Endothelial cell of umbilical vein (primary cell): ENCODE measurements at regions not wholly inside any gene's neighbourhood (a gene's known extent, or its start where the extent isn't known, plus 50 kb on each side); places are given as distances from the start of the nearest gene placed in this dataset.

Source experiments
- BruUV-seq: library from RNA; stranded (reverse); fragments of 400-500 nt; replicated peaks from 2 replicates; lab custom pipeline; 2021; lab: Mats Ljungman, UMichigan
- CTCF ChIA-PET: fragments of 300-600, 350-600 bp; sonication (Branson Sonifier 250); formaldehyde crosslinking; loops from one replicate; lab custom pipeline; 2021; ENCODE audit warnings: antibody characterized with exemption, inconsistent platforms; lab: Charles Lee
- POLR2A ChIA-PET: fragments of 300-600, 350-600 bp; sonication (Branson Sonifier 250); formaldehyde crosslinking; loops from one replicate; lab custom pipeline; 2021; ENCODE audit warnings: antibody characterized with exemption, inconsistent platforms; lab: Charles Lee
- DNase-seq: peaks from one replicate; pipeline ENCODE4 v3.0.0-alpha.2; 2011; ENCODE audit warnings: low read depth, low spot score
- FAIRE-seq: peaks from 2 replicates; lab custom pipeline; 2011; peaks lifted over from hg19 to GRCh38; lab: Jason Lieb, UNC
- H2AFZ ChIP-seq: 2 replicates; pipeline ENCODE4 v1.6.0; 2012; ENCODE audit warnings: low read depth, low read length, control low read depth, inconsistent platforms
- H3K27ac ChIP-seq: 2 replicates; pipeline ENCODE4 v1.5.1; 2011; ENCODE audit warnings: low read depth, mild to moderate bottlenecking, control low read depth, low read length, moderate library complexity; ENCODE audit not compliant: insufficient read depth
- H3K27me3 ChIP-seq, 2 experiments: 2 replicates each; pipeline versions ENCODE4 v1.6.0 to v1.6.1; 2011; ENCODE audit warnings: low read length in 2 of 2, mixed read lengths in 1 of 2; ENCODE audit not compliant: control insufficient read depth in 2 of 2, insufficient read depth in 2 of 2
- H3K36me3 ChIP-seq, 2 experiments: 2 replicates in 1 of 2; 3 replicates in 1 of 2; pipeline ENCODE4 v1.5.1; 2011; ENCODE audit warnings: low read length in 2 of 2, mild to moderate bottlenecking in 1 of 2, moderate library complexity in 1 of 2; ENCODE audit not compliant: control insufficient read depth in 2 of 2, insufficient read depth in 2 of 2; ENCODE audit errors: extremely low read depth in 1 of 2
- H3K4me1 ChIP-seq: 3 replicates; pipeline ENCODE4 v1.5.1; 2011; ENCODE audit warnings: mild to moderate bottlenecking, low read length; ENCODE audit not compliant: control insufficient read depth, insufficient read depth; ENCODE audit errors: extremely low read depth
- H3K4me2 ChIP-seq: 2 replicates; pipeline ENCODE4 v1.6.1; 2011; ENCODE audit warnings: low read length, control low read depth, mixed read lengths; ENCODE audit not compliant: insufficient read depth
- H3K4me3 ChIP-seq, 3 experiments: fragments of 200-600 bp in 1 of 3; sonication (generic), shearing (Covaris generic) in 1 of 3; replicated peaks in 1 of 3; 2 replicates each; pipeline ENCODE4 v1.5.1; 2011 to 2016; ENCODE audit warnings: control low read depth in 3 of 3, low read length in 3 of 3, mild to moderate bottlenecking in 2 of 3, inconsistent platforms in 1 of 3, low read depth in 1 of 3, moderate library complexity in 1 of 3; ENCODE audit not compliant: insufficient read depth in 1 of 3
- H3K79me2 ChIP-seq: 2 replicates; pipeline ENCODE4 v1.6.0; 2012; ENCODE audit warnings: low read length, inconsistent platforms; ENCODE audit not compliant: control insufficient read depth, insufficient read depth
- H3K9ac ChIP-seq: replicated peaks from 2 replicates; pipeline ENCODE3; 2011; ENCODE audit warnings: low read length, control low read depth; ENCODE audit not compliant: insufficient read depth; ENCODE audit errors: extremely low read depth
- H3K9me1 ChIP-seq: replicated peaks from 3 replicates; pipeline ENCODE4 v1.6.0; 2011; ENCODE audit warnings: mild to moderate bottlenecking, low read length; ENCODE audit not compliant: control insufficient read depth, insufficient read depth; ENCODE audit errors: extremely low read depth
- H3K9me3 ChIP-seq: replicated peaks from 2 replicates; pipeline ENCODE4 v1.5.1; 2012; ENCODE audit warnings: low read length, inconsistent platforms; ENCODE audit not compliant: control insufficient read depth, insufficient read depth
- H4K20me1 ChIP-seq: replicated peaks from 2 replicates; pipeline ENCODE3; 2011; ENCODE audit warnings: mild to moderate bottlenecking, low read length; ENCODE audit not compliant: control insufficient read depth, insufficient read depth; ENCODE audit errors: extremely low read depth
- CTCF ChIP-seq, 2 donors: IDR thresholded peaks; 1 replicate in 1 of 2; 2 replicates in 1 of 2; pipeline ENCODE4 v1.5.1; 2011; ENCODE audit warnings: low read length in 2 of 2, mild to moderate bottlenecking in 2 of 2, moderate library complexity in 2 of 2, control low read depth in 1 of 2, inconsistent platforms in 1 of 2, low read depth in 1 of 2; ENCODE audit not compliant: insufficient read depth in 1 of 2; ENCODE audit errors: extremely low read depth in 1 of 2
- EZH2 ChIP-seq: IDR thresholded peaks from 2 replicates; pipeline ENCODE4 v1.6.1; 2012; ENCODE audit warnings: borderline replicate concordance, low read depth, mild to moderate bottlenecking, moderate library complexity, low read length, inconsistent platforms; ENCODE audit not compliant: severe bottlenecking
- FOS ChIP-seq: IDR thresholded peaks from 2 replicates; pipeline ENCODE4 v1.6.1; 2011; ENCODE audit warnings: mild to moderate bottlenecking, low read length, moderate library complexity, borderline replicate concordance; ENCODE audit not compliant: insufficient read depth
- GATA2 ChIP-seq: IDR thresholded peaks from 2 replicates; pipeline ENCODE4 v1.7.0; 2011; ENCODE audit warnings: low read depth, mild to moderate bottlenecking, moderate library complexity, mixed read lengths, low read length; ENCODE audit not compliant: insufficient read length, insufficient read depth
- JUN ChIP-seq: IDR thresholded peaks from 2 replicates; pipeline ENCODE4 v1.6.1; 2011; ENCODE audit warnings: borderline replicate concordance, low read depth; ENCODE audit not compliant: insufficient read length, insufficient read depth
- MYC ChIP-seq: IDR thresholded peaks from one replicate; pipeline ENCODE4 v1.6.1; 2011; ENCODE audit warnings: mild to moderate bottlenecking, low read depth, low read length
- POLR2A ChIP-seq: IDR thresholded peaks from 2 replicates; pipeline ENCODE4 v1.6.1; 2012; ENCODE audit warnings: low read depth, mild to moderate bottlenecking, control low read depth, low read length
- POLR2AphosphoS5 ChIP-seq: IDR thresholded peaks from 2 replicates; pipeline ENCODE4 v1.6.1; 2012; ENCODE audit warnings: low read depth, mild to moderate bottlenecking, control low read depth, low read length, moderate library complexity; ENCODE audit not compliant: insufficient read depth
- dilution Hi-C: fragments of 300-500 bp; cut with MboI; formaldehyde crosslinking; loops from one replicate; pipeline ENCODE4 v1.15.0; 2019; ENCODE audit warnings: low sequenced_read_pairs; ENCODE audit not compliant: extremely low pct_ligation_motif_present
- intact Hi-C: fragments of 100-400 bp; cut with micrococcal nuclease; formaldehyde crosslinking; loops from one replicate; pipeline ENCODE4 v1.10.0; 2022

GRCh38 chr17:56074361-56074890 lies 78.8 kb upstream of the ANKFN1 start:
- dilution Hi-C loops: no loop called here
- intact Hi-C loops: no loop called here
- no TSS peak for BruUV-seq
- Histone ChIP-seq H3K36me3 (no peaks in the 10 kb centered on the region), H3K4me1 (no peaks in the 10 kb centered on the region), H3K4me2 (no peak overlapping the region), H3K27ac (no peak overlapping the region), H3K9me1 (no peaks in the 10 kb centered on the region), H2AFZ (no peak overlapping the region), H3K4me3 (no peak overlapping the region), H3K27me3 (no peaks in the 10 kb centered on the region), H3K9me3 (no peaks in the 10 kb centered on the region), H3K79me2 (no peaks in the 10 kb centered on the region), H4K20me1 (no peaks in the 10 kb centered on the region), H3K9ac (no peak overlapping the region)
- no peak for DNase-seq
- TF ChIP-seq JUN: no peak
- TF ChIP-seq EZH2: no peak
- no peak for TF ChIP-seq CTCF (IDR thresholded peaks at IDR 0.05; ENCODE audit: extremely low read depth in 1 of 2, insufficient read depth in 1 of 2, low read depth in 1 of 2, low read length in 2 of 2)
- no peak for TF ChIP-seq POLR2A
- TF ChIP-seq MYC: no peak
- no peak for TF ChIP-seq GATA2
- no peak for TF ChIP-seq FOS
- no peak for TF ChIP-seq POLR2AphosphoS5
- ChIA-PET CTCF (no interaction called here), POLR2A (no interaction called here)
- FAIRE-seq: no peak
